ENCODE measurements at regions not wholly inside any gene's neighbourhood (a gene's known extent, or its start where the extent isn't known, plus 50 kb on each side); places are given as distances from the start of the nearest gene placed in this dataset.
"Not testable (repeated sequence)": the region's sequence is repeated elsewhere in the genome, so short reads cannot be mapped to it uniquely, and the experiment has no call there.

GRCh38 chr10:80855348-80855971 is 317.8 kb downstream of the SH2D4B start:
- Histone ChIP-seq H3K9me3 (no peaks in the 10 kb centered on the region), H3K4me1 (no peaks in the 10 kb centered on the region), H3K4me3 (no peak overlapping the region), H3K27ac (replicated peaks in 1 of 4) (no peak overlapping the region), H3K27me3 (no peaks in the 10 kb centered on the region), H3K36me3 (no peaks in the 10 kb centered on the region)
- intact Hi-C loops (cut with DNase I) = no loop called here
- TF ChIP-seq EP300 (IDR thresholded peaks at IDR 0.05) = no peak
- TF ChIP-seq CTCF (IDR thresholded peaks at IDR 0.05) = no peak
- TF ChIP-seq POLR2AphosphoS5 (IDR thresholded peaks at IDR 0.05) = no peak
- no peak for TF ChIP-seq POLR2A (IDR thresholded peaks at IDR 0.05; ENCODE audit: low read depth)
- 50% methylated on average over 5 of the region's 5 CpGs for WGBS
- DNase-seq (ENCODE audit: extremely low spot score) = no peak

- 82% methylated on average over 2 of the region's 2 CpGs for WGBS
- Histone ChIP-seq H3K4me3 (no peak overlapping the region), H3K27ac (replicated peaks in 1 of 4) (no peak overlapping the region), H3K4me1 (no peaks in the 10 kb centered on the region), H3K9me3 (no peaks in the 10 kb centered on the region), H3K27me3 (no peaks in the 10 kb centered on the region), H3K36me3 (no peaks in the 10 kb centered on the region)
- TF ChIP-seq CTCF (IDR thresholded peaks at IDR 0.05) = no peak
- intact Hi-C loops (cut with DNase I) = no loop called here
- no peak for DNase-seq (ENCODE audit: extremely low spot score)
Observed at GRCh38 chr10:80856186-80856585, 318.5 kb downstream of the SH2D4B start.

- WGBS = no CpG with 5 or more reads among the region's 22 CpGs
- H3K4me1 ChIP-seq; H3K4me3 ChIP-seq; intact Hi-C loops (cut with DNase I); DNase-seq (ENCODE audit: extremely low spot score); H3K9me3 ChIP-seq; H3K27ac ChIP-seq (replicated peaks in 1 of 4); H3K27me3 ChIP-seq; H3K36me3 ChIP-seq: not testable (repeated sequence)
Observed at GRCh38 chr10:80859279-80859678, 321.6 kb downstream of the SH2D4B start.

- no peaks in the 10 kb centered on the region for H3K27me3 ChIP-seq
- TF ChIP-seq CTCF (IDR thresholded peaks at IDR 0.05) (no peak), POLR2A (IDR thresholded peaks at IDR 0.05; ENCODE audit: low read depth) (no peak), EP300 (IDR thresholded peaks at IDR 0.05) (no peak), POLR2AphosphoS5 (IDR thresholded peaks at IDR 0.05) (no peak)
- H3K36me3 ChIP-seq = no peaks in the 10 kb centered on the region
- H3K4me3 ChIP-seq = no peak overlapping the region
- H3K4me1 ChIP-seq = no peaks in the 10 kb centered on the region
- WGBS = 60% methylated on average over 1 of the region's 1 CpG
- no peak for DNase-seq (ENCODE audit: extremely low spot score)
- H3K9me3 ChIP-seq = no peaks in the 10 kb centered on the region
- intact Hi-C loops (cut with DNase I) = no loop called here
- H3K27ac ChIP-seq (replicated peaks in 1 of 4) = no peak overlapping the region
Observed at GRCh38 chr10:80860719-80861118, 323.0 kb downstream of the SH2D4B start.

- no peak for DNase-seq (ENCODE audit: extremely low spot score)
- intact Hi-C loops (cut with DNase I) = no loop called here
- Histone ChIP-seq H3K4me3 (no peak overlapping the region), H3K27ac (replicated peaks in 1 of 4) (no peak overlapping the region), H3K4me1 (no peaks in the 10 kb centered on the region), H3K9me3 (no peaks in the 10 kb centered on the region), H3K27me3 (no peaks in the 10 kb centered on the region), H3K36me3 (no peaks in the 10 kb centered on the region)
- no peak for TF ChIP-seq CTCF (IDR thresholded peaks at IDR 0.05)
- TF ChIP-seq EP300 (IDR thresholded peaks at IDR 0.05) = no peak
Observed at GRCh38 chr10:80861882-80862281, 324.2 kb downstream of the SH2D4B start.

Data from esophagus muscularis mucosa (tissue), 4 donors.